Neural progenitor cell (in vitro differentiated cells): ENCODE measurements at regions not wholly inside any gene's neighbourhood (a gene's known extent, or its start where the extent isn't known, plus 50 kb on each side); places are given as distances from the start of the nearest gene placed in this dataset.

ENCODE experiments used
- EZH2phosphoT487 ChIP-seq: fragments of 200-600 bp; sonication (generic); IDR thresholded peaks from 2 replicates; pipeline ENCODE4 v1.6.1; 2017; ENCODE audit warnings: antibody characterized with exemption
- TF ChIP-seq, protein P1 (sequence below): fragments of 200-600 bp; sonication (generic); IDR thresholded peaks from 2 replicates; pipeline ENCODE4 v1.5.1; 2017; ENCODE audit warnings: antibody characterized with exemption, mild to moderate bottlenecking

DNA sequence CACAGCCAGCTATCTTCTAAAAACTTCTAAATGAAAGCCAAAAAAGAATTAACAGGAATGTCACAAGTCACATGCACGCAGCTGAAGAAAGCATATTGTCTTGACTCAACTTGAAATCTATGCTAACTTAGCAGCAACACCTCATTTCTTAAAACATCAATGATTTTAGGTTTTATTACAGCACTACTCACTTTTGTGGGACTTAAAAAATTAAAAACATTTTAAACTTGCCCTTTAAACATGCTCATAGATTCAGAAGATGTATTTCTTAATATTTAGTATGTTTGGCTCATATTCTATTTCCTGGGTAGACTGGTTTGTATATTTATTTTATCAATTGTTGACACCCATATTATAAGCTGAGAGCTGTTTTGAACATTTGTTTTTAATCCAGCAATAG, 279.4 kb downstream of the NKX6-1 start:
- TF ChIP-seq, protein P1, sequence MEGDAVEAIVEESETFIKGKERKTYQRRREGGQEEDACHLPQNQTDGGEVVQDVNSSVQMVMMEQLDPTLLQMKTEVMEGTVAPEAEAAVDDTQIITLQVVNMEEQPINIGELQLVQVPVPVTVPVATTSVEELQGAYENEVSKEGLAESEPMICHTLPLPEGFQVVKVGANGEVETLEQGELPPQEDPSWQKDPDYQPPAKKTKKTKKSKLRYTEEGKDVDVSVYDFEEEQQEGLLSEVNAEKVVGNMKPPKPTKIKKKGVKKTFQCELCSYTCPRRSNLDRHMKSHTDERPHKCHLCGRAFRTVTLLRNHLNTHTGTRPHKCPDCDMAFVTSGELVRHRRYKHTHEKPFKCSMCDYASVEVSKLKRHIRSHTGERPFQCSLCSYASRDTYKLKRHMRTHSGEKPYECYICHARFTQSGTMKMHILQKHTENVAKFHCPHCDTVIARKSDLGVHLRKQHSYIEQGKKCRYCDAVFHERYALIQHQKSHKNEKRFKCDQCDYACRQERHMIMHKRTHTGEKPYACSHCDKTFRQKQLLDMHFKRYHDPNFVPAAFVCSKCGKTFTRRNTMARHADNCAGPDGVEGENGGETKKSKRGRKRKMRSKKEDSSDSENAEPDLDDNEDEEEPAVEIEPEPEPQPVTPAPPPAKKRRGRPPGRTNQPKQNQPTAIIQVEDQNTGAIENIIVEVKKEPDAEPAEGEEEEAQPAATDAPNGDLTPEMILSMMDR = no peak
- TF ChIP-seq EZH2phosphoT487 = no peak
